ENCODE measurements at regions not wholly inside any gene's neighbourhood (a gene's known extent, or its start where the extent isn't known, plus 50 kb on each side); places are given as distances from the start of the nearest gene placed in this dataset.
"Not testable (repeated sequence)": the region's sequence is repeated elsewhere in the genome, so short reads cannot be mapped to it uniquely, and the experiment has no call there.

- TF ChIP-seq CTCF (IDR thresholded peaks at IDR 0.05; ENCODE audit: low read depth, low read length): no peak
- H3K4me3 ChIP-seq (ENCODE audit: low read depth, low read length): no peak overlapping the region
Measured at GRCh38 chr1:178664278-178664677, 60.8 kb upstream of the RALGPS2 start.

- no peak for TF ChIP-seq CTCF (IDR thresholded peaks at IDR 0.05; ENCODE audit: low read depth, low read length)
- H3K4me3 ChIP-seq (ENCODE audit: low read depth, low read length): no peak overlapping the region
Measured at GRCh38 chr1:178665579-178665978, 59.5 kb upstream of the RALGPS2 start.

- not testable (repeated sequence) for H3K4me3 ChIP-seq (ENCODE audit: low read depth, low read length)
Measured at GRCh38 chr1:178666891-178667290, 58.2 kb upstream of the RALGPS2 start.

- no peak for TF ChIP-seq CTCF (IDR thresholded peaks at IDR 0.05; ENCODE audit: low read depth, low read length)
- no peak overlapping the region for H3K4me3 ChIP-seq (ENCODE audit: low read depth, low read length)
Measured at GRCh38 chr1:178672434-178672833, 52.6 kb upstream of the RALGPS2 start.

- not testable (repeated sequence) for H3K4me3 ChIP-seq (ENCODE audit: low read depth, low read length)
Measured at GRCh38 chr1:178674559-178674958, 50.5 kb upstream of the RALGPS2 start.

Measured in WI38 (cell line).